BE2C (cell line): ENCODE measurements at regions not wholly inside any gene's neighbourhood (a gene's known extent, or its start where the extent isn't known, plus 50 kb on each side); places are given as distances from the start of the nearest gene placed in this dataset.

Source experiments
- DNase-seq: peaks from one replicate; pipeline ENCODE4 v3.0.0-alpha.2; 2020
- H3K27me3 ChIP-seq: fragments of 250-450 bp; sonication (Bioruptor Pico); 2 replicates; pipeline ENCODE4 v1.5.1; 2020; ENCODE audit warnings: mild to moderate bottlenecking
- H3K36me3 ChIP-seq: fragments of 250-450 bp; sonication (Bioruptor Pico); 2 replicates; pipeline ENCODE4 v1.5.1; 2020; ENCODE audit warnings: mild to moderate bottlenecking
- H3K4me1 ChIP-seq: fragments of 250-450 bp; sonication (Bioruptor Pico); 2 replicates; pipeline ENCODE4 v1.5.1; 2020
- H3K4me3 ChIP-seq: 2 replicates; pipeline ENCODE4 v1.5.1; 2011; ENCODE audit warnings: low read depth, low read length
- H3K9me3 ChIP-seq: fragments of 250-450 bp; sonication (Bioruptor Pico); 2 replicates; pipeline ENCODE4 v1.5.1; 2020
- CTCF ChIP-seq: IDR thresholded peaks from 2 replicates; pipeline ENCODE4 v1.5.1; 2012; ENCODE audit warnings: mild to moderate bottlenecking, low read depth, low read length

DNA sequence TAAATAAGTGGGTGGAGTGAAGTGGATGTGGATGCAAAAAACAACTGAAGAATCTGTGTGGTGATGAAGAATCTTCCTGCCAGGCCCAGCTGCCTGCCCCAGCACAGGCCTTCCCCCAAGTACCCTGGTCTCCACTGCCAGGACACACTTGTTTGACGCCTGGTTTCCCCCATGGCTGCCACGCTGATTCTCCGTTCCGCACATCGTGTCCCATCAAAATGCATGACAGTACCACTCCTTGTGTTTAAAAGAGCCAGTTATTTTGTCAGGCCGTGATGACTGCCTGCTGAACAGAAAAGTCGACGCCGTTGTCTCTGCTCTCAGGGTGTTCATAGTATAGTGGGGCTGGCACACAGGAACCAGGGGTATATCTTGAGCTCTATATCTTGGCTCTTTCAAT lies 50.3 kb upstream of the KYNU start:
- no peaks in the 10 kb centered on the region for H3K9me3 ChIP-seq
- H3K36me3 ChIP-seq = no peaks in the 10 kb centered on the region
- no peaks in the 10 kb centered on the region for H3K27me3 ChIP-seq
- no peaks in the 10 kb centered on the region for H3K4me1 ChIP-seq
- no peak overlapping the region for H3K4me3 ChIP-seq
- no peak for DNase-seq
- TF ChIP-seq CTCF = no peak

GRCh38 chr2:142825861-142826260 lies 51.6 kb upstream of the KYNU start:
- Histone ChIP-seq H3K4me1 (no peaks in the 10 kb centered on the region), H3K4me3 (no peak overlapping the region), H3K9me3 (no peaks in the 10 kb centered on the region), H3K27me3 (no peaks in the 10 kb centered on the region), H3K36me3 (no peaks in the 10 kb centered on the region)
- no peak for TF ChIP-seq CTCF
- DNase-seq = no peak

DNA sequence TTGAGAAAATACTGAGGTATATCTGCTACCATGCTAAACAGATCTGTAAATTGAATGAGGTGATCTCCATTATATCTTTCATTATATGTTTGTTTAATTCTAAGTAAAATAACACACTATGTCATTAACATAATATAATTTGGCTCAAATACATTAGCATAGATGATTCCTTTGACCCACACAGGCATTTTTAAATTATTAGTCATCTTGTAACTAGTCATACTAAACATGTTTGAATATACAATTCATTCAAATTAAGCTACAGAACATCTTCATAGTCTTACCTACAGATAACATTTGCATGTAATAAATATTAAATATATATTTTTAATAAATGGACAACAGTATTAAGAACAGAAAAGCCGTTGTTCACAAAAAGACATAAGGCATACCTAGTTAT lies 52.7 kb upstream of the KYNU start:
- no peaks in the 10 kb centered on the region for H3K27me3 ChIP-seq
- no peak for DNase-seq
- no peaks in the 10 kb centered on the region for H3K9me3 ChIP-seq
- H3K36me3 ChIP-seq = no peaks in the 10 kb centered on the region
- no peaks in the 10 kb centered on the region for H3K4me1 ChIP-seq
- H3K4me3 ChIP-seq = no peak overlapping the region
- no peak for TF ChIP-seq CTCF

DNA sequence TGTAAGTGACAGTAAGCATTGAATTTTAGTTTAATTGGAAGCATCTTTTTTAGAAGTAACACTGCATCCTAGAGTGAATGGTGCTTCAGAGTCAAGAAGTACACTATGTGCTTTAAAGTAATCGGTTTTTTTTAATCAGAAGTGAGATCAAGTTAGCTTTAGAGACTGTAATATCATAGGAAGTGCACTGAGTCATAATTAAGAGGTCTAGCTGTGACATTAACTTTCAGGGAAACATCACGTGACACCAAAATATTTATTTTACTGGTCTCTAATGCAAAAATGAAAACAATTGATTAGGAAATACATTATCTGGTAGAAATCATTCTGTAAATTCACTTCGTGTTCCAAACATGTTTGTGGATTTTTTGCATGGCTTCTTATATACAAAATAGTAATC lies 55.3 kb upstream of the KYNU start:
- no peaks in the 10 kb centered on the region for H3K36me3 ChIP-seq
- no peaks in the 10 kb centered on the region for H3K27me3 ChIP-seq
- no peaks in the 10 kb centered on the region for H3K4me1 ChIP-seq
- no peak for TF ChIP-seq CTCF
- no peaks in the 10 kb centered on the region for H3K9me3 ChIP-seq
- no peak overlapping the region for H3K4me3 ChIP-seq
- no peak for DNase-seq

- DNase-seq = no peak
- H3K36me3 ChIP-seq = no peaks in the 10 kb centered on the region
- no peaks in the 10 kb centered on the region for H3K9me3 ChIP-seq
- H3K27me3 ChIP-seq = no peaks in the 10 kb centered on the region
- TF ChIP-seq CTCF = no peak
- H3K4me3 ChIP-seq = no peak overlapping the region
- H3K4me1 ChIP-seq = no peaks in the 10 kb centered on the region
Measured at GRCh38 chr2:142819411-142819810, 58.1 kb upstream of the KYNU start.

DNA sequence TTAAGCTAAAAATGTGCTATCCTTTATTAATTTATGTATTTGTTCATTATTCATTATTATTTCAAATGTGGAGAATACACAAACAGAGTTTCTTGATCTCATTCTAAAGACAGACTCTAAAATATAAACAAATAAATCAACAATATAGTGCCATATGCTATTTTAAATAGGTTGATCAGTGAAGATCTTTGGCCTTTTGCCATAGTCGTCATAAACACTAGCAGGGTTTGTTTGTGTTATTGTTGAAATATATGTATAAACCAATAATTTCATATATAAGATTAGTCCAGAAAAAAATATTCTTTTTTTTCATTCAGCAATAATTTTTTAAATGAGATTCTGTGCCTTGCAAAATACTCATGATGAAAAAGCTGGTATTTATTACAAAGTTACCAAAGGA lies 62.1 kb upstream of the KYNU start:
- no peaks in the 10 kb centered on the region for H3K27me3 ChIP-seq
- no peak for TF ChIP-seq CTCF
- DNase-seq = no peak
- H3K9me3 ChIP-seq = no peaks in the 10 kb centered on the region
- no peak overlapping the region for H3K4me3 ChIP-seq
- H3K4me1 ChIP-seq = no peaks in the 10 kb centered on the region
- H3K36me3 ChIP-seq = no peaks in the 10 kb centered on the region
